HEK293 (cell line): ENCODE measurements at regions not wholly inside any gene's neighbourhood (a gene's known extent, or its start where the extent isn't known, plus 50 kb on each side); places are given as distances from the start of the nearest gene placed in this dataset.

Source experiments
- CTCF ChIA-PET: fragments of 350-600 bp; formaldehyde crosslinking; extraction: SDS; loops from one replicate; lab custom pipeline; 2021; ENCODE audit warnings: antibody characterized with exemption; lab: Yijun Ruan, JAX
- POLR2A ChIA-PET: fragments of 300-600 bp; formaldehyde crosslinking; extraction: SDS; loops from one replicate; lab custom pipeline; 2020; ENCODE audit warnings: antibody characterized with exemption, inconsistent platforms; lab: Yijun Ruan, JAX
- H3K27ac ChIP-seq: fragments of 200-500 bp; sonication (Bioruptor generic); 2 replicates; pipeline ENCODE4 v1.5.1; 2014; ENCODE audit warnings: low read depth, low read length, control low read depth, inconsistent platforms; ENCODE audit errors: extremely low read depth
- H3K36me3 ChIP-seq, 2 experiments: fragments of 200-500 bp in 1 of 2; sonication (Bioruptor generic) in 1 of 2; 1 replicate in 1 of 2; 2 replicates in 1 of 2; pipeline ENCODE4 v1.5.1; 2014 to 2017; ENCODE audit warnings: inconsistent platforms in 2 of 2, low read length in 2 of 2; ENCODE audit not compliant: control insufficient read depth in 2 of 2, insufficient read depth in 1 of 2
- H3K4me1 ChIP-seq: fragments of 200-500 bp; sonication (Bioruptor generic); 2 replicates; pipeline ENCODE4 v1.5.1; 2014; ENCODE audit warnings: mild to moderate bottlenecking, low read length, inconsistent platforms; ENCODE audit not compliant: control insufficient read depth, insufficient read depth
- H3K4me3 ChIP-seq: 2 replicates; pipeline ENCODE4 v1.5.1; 2011; ENCODE audit warnings: low read depth, mild to moderate bottlenecking, control low read depth, low read length, moderate library complexity
- H3K9me3 ChIP-seq: fragments of 200-500 bp; sonication (Bioruptor generic); 2 replicates; pipeline ENCODE4 v1.5.1; 2014; ENCODE audit warnings: low read depth, low read length, inconsistent platforms; ENCODE audit not compliant: control insufficient read depth, insufficient read depth
- GLIS2 ChIP-seq: fragments of 450-650 bp; formaldehyde crosslinking; IDR thresholded peaks from 2 replicates; pipeline ENCODE4 v1.5.1; 2016; ENCODE audit warnings: missing biosample characterization, missing genetic modification characterization
- INSM2 ChIP-seq: fragments of 450-650 bp; formaldehyde crosslinking; IDR thresholded peaks from 2 replicates; pipeline ENCODE4 v1.5.1; 2016; ENCODE audit warnings: missing biosample characterization, missing genetic modification characterization
- KLF7 ChIP-seq: fragments of 450-650 bp; formaldehyde crosslinking; IDR thresholded peaks from 2 replicates; pipeline ENCODE4 v1.5.1; 2016; ENCODE audit warnings: missing biosample characterization, missing genetic modification characterization, borderline replicate concordance
- SCRT1 ChIP-seq: fragments of 450-650 bp; formaldehyde crosslinking; IDR thresholded peaks from 2 replicates; pipeline ENCODE4 v1.5.1; 2016; ENCODE audit warnings: missing biosample characterization, missing genetic modification characterization, borderline replicate concordance
- ZBTB48 ChIP-seq: fragments of 450-650 bp; formaldehyde crosslinking; IDR thresholded peaks from 2 replicates; pipeline ENCODE4 v1.5.1; 2016; ENCODE audit warnings: missing biosample characterization, missing genetic modification characterization
- ZFHX2 ChIP-seq: fragments of 450-650 bp; formaldehyde crosslinking; conservative IDR thresholded peaks from 2 replicates; pipeline ENCODE4 v1.5.1; 2016; ENCODE audit warnings: missing biosample characterization, missing genetic modification characterization
- ZNF138 ChIP-seq: fragments of 450-650 bp; formaldehyde crosslinking; IDR thresholded peaks from 2 replicates; pipeline ENCODE4 v1.5.1; 2016; ENCODE audit warnings: missing biosample characterization, missing genetic modification characterization, borderline replicate concordance
- ZNF2 ChIP-seq: fragments of 450-650 bp; formaldehyde crosslinking; IDR thresholded peaks from 2 replicates; pipeline ENCODE4 v1.5.1; 2016; ENCODE audit warnings: missing biosample characterization, missing genetic modification characterization
- ZNF23 ChIP-seq: fragments of 450-650 bp; formaldehyde crosslinking; IDR thresholded peaks from 2 replicates; pipeline ENCODE4 v1.5.1; 2016; ENCODE audit warnings: missing biosample characterization, missing genetic modification characterization, borderline replicate concordance
- ZNF302 ChIP-seq: fragments of 450-650 bp; formaldehyde crosslinking; IDR thresholded peaks from 2 replicates; pipeline ENCODE4 v1.5.1; 2016; ENCODE audit warnings: missing biosample characterization, missing genetic modification characterization, low read depth
- ZNF449 ChIP-seq: fragments of 450-650 bp; formaldehyde crosslinking; IDR thresholded peaks from 2 replicates; pipeline ENCODE4 v1.5.1; 2017; ENCODE audit warnings: missing biosample characterization, mild to moderate bottlenecking, missing genetic modification characterization, moderate library complexity
- ZNF518A ChIP-seq: fragments of 450-650 bp; formaldehyde crosslinking; conservative IDR thresholded peaks from 2 replicates; pipeline ENCODE4 v1.5.1; 2016; ENCODE audit warnings: low read depth, missing biosample characterization, missing genetic modification characterization
- ZNF530 ChIP-seq: fragments of 450-650 bp; formaldehyde crosslinking; IDR thresholded peaks from 2 replicates; pipeline ENCODE4 v1.5.1; 2016; ENCODE audit warnings: low read depth, missing biosample characterization, missing genetic modification characterization
- ZNF623 ChIP-seq: fragments of 450-650 bp; formaldehyde crosslinking; IDR thresholded peaks from 2 replicates; pipeline ENCODE4 v1.5.1; 2016; ENCODE audit warnings: missing biosample characterization, missing genetic modification characterization
- ZNF654 ChIP-seq: fragments of 450-650 bp; formaldehyde crosslinking; IDR thresholded peaks from 2 replicates; pipeline ENCODE4 v1.5.1; 2016; ENCODE audit warnings: low read depth, missing biosample characterization, missing genetic modification characterization
- ZNF707 ChIP-seq: fragments of 450-650 bp; formaldehyde crosslinking; IDR thresholded peaks from 2 replicates; pipeline ENCODE4 v1.5.1; 2016; ENCODE audit warnings: missing biosample characterization, missing genetic modification characterization
- ZNF76 ChIP-seq: fragments of 450-650 bp; formaldehyde crosslinking; IDR thresholded peaks from 2 replicates; pipeline ENCODE4; 2016; ENCODE audit warnings: low read depth, missing biosample characterization, missing genetic modification characterization, borderline replicate concordance
- ZNF791 ChIP-seq: fragments of 450-650 bp; formaldehyde crosslinking; IDR thresholded peaks from 2 replicates; pipeline ENCODE4 v1.5.1; 2016; ENCODE audit warnings: missing biosample characterization, missing genetic modification characterization
- ZXDB ChIP-seq: fragments of 450-650 bp; formaldehyde crosslinking; IDR thresholded peaks from 2 replicates; pipeline ENCODE4 v1.5.1; 2016; ENCODE audit warnings: missing biosample characterization, missing genetic modification characterization
- TF ChIP-seq, protein P1 (sequence below): fragments of 450-650 bp; formaldehyde crosslinking; IDR thresholded peaks from 2 replicates; pipeline ENCODE4 v1.5.1; 2017; ENCODE audit warnings: missing biosample characterization, missing genetic modification characterization
- TF ChIP-seq, protein P2 (sequence below): fragments of 450-650 bp; formaldehyde crosslinking; optimal IDR thresholded peaks from 2 replicates; pipeline ENCODE3; 2016; ENCODE audit warnings: missing biosample characterization, mild to moderate bottlenecking, missing genetic modification characterization
- TF ChIP-seq, protein P3 (sequence below): fragments of 450-650 bp; formaldehyde crosslinking; IDR thresholded peaks from 2 replicates; pipeline ENCODE4 v1.5.1; 2016; ENCODE audit warnings: missing biosample characterization, missing genetic modification characterization

- no peak for TF ChIP-seq ZNF138 (tag by site-specific recombination)
- TF ChIP-seq INSM2 (tag by site-specific recombination): no peak
- TF ChIP-seq ZFHX2 (tag by site-specific recombination): no peak
- TF ChIP-seq SCRT1 (tag by site-specific recombination): no peak
- TF ChIP-seq ZXDB (tag by site-specific recombination): no peak
- TF ChIP-seq KLF7 (tag by site-specific recombination): no peak
- no peak for TF ChIP-seq ZNF23 (tag by site-specific recombination)
- no peak for TF ChIP-seq GLIS2 (tag by site-specific recombination)
- TF ChIP-seq, protein P1, sequence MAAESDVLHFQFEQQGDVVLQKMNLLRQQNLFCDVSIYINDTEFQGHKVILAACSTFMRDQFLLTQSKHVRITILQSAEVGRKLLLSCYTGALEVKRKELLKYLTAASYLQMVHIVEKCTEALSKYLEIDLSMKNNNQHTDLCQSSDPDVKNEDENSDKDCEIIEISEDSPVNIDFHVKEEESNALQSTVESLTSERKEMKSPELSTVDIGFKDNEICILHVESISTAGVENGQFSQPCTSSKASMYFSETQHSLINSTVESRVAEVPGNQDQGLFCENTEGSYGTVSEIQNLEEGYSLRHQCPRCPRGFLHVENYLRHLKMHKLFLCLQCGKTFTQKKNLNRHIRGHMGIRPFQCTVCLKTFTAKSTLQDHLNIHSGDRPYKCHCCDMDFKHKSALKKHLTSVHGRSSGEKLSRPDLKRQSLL (tag by site-specific recombination): no peak
- TF ChIP-seq ZNF791 (tag by site-specific recombination): no peak
- TF ChIP-seq, protein P2, sequence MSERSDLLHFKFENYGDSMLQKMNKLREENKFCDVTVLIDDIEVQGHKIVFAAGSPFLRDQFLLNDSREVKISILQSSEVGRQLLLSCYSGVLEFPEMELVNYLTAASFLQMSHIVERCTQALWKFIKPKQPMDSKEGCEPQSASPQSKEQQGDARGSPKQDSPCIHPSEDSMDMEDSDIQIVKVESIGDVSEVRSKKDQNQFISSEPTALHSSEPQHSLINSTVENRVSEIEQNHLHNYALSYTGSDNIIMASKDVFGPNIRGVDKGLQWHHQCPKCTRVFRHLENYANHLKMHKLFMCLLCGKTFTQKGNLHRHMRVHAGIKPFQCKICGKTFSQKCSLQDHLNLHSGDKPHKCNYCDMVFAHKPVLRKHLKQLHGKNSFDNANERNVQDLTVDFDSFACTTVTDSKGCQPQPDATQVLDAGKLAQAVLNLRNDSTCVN (tag by site-specific recombination): no peak
- no peak for TF ChIP-seq ZNF654 (tag by site-specific recombination)
- TF ChIP-seq ZNF302 (tag by site-specific recombination): no peak
- TF ChIP-seq ZNF623: no peak
- no peak for TF ChIP-seq ZNF76
- TF ChIP-seq ZNF2: no peak
- CTCF ChIA-PET: no interaction called here
- no peak overlapping the region for H3K27ac ChIP-seq
Observed at GRCh38 chr1:232194424-232194823, 435.5 kb downstream of the SIPA1L2 start.

DNA sequence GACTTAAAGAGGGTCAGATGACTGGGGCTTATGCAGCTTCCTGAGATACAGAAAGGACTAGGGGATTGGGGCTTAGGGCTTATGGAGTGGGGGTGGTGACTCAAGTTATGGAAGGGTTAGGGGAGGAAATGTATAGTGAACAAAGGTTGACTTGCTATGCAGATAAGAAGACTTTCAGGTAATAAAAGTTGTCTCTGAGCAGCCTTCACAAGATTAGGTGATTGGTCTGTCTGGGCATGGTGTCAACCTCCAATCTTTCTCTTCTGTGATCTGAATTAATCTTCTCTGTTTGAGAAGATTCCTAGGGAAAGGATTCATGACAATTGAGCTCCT lies 436.5 kb downstream of the SIPA1L2 start:
- ChIA-PET POLR2A (no interaction called here), CTCF (interaction anchor here (0.6 kb wide), 1 partner anchor 835 kb away, joined by 3 read pairs; no protein-coding TSS in a partner anchor)
- no peak for TF ChIP-seq ZNF23 (tag by site-specific recombination)
- TF ChIP-seq ZNF707 (tag by site-specific recombination): no peak
- TF ChIP-seq, protein P3, sequence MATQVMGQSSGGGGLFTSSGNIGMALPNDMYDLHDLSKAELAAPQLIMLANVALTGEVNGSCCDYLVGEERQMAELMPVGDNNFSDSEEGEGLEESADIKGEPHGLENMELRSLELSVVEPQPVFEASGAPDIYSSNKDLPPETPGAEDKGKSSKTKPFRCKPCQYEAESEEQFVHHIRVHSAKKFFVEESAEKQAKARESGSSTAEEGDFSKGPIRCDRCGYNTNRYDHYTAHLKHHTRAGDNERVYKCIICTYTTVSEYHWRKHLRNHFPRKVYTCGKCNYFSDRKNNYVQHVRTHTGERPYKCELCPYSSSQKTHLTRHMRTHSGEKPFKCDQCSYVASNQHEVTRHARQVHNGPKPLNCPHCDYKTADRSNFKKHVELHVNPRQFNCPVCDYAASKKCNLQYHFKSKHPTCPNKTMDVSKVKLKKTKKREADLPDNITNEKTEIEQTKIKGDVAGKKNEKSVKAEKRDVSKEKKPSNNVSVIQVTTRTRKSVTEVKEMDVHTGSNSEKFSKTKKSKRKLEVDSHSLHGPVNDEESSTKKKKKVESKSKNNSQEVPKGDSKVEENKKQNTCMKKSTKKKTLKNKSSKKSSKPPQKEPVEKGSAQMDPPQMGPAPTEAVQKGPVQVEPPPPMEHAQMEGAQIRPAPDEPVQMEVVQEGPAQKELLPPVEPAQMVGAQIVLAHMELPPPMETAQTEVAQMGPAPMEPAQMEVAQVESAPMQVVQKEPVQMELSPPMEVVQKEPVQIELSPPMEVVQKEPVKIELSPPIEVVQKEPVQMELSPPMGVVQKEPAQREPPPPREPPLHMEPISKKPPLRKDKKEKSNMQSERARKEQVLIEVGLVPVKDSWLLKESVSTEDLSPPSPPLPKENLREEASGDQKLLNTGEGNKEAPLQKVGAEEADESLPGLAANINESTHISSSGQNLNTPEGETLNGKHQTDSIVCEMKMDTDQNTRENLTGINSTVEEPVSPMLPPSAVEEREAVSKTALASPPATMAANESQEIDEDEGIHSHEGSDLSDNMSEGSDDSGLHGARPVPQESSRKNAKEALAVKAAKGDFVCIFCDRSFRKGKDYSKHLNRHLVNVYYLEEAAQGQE (tag by site-specific recombination): no peak
- TF ChIP-seq ZNF449 (tag by site-specific recombination): no peak
- no peak for TF ChIP-seq ZBTB48 (tag by site-specific recombination)
- peak; percentile 100 for TF ChIP-seq ZNF530 (tag by site-specific recombination)
- TF ChIP-seq ZNF518A: no peak
- Histone ChIP-seq H3K9me3 (no peaks in the 10 kb centered on the region), H3K27ac (no peak overlapping the region), H3K4me1 (no peaks in the 10 kb centered on the region), H3K4me3 (no peak overlapping the region), H3K36me3 (no peaks in the 10 kb centered on the region)

More at GRCh38 chr1:232194424-232194823, 435.5 kb downstream of the SIPA1L2 start:
- Histone ChIP-seq H3K9me3 (no peaks in the 10 kb centered on the region), H3K4me3 (no peak overlapping the region), H3K36me3 (no peaks in the 10 kb centered on the region), H3K4me1 (no peaks in the 10 kb centered on the region)
- POLR2A ChIA-PET: no interaction called here
